Brain microvascular endothelial cell (primary cell): ENCODE measurements at regions not wholly inside any gene's neighbourhood (a gene's known extent, or its start where the extent isn't known, plus 50 kb on each side); places are given as distances from the start of the nearest gene placed in this dataset.

Experiments
- DNase-seq: peaks from one replicate; pipeline ENCODE4 v3.0.0-alpha.2; 2020
- H3K27ac ChIP-seq: fragments of 250-450 bp; sonication (Bioruptor Pico); 2 replicates; pipeline ENCODE4 v1.5.1; 2020; ENCODE audit warnings: mild to moderate bottlenecking, moderate library complexity
- H3K27me3 ChIP-seq: fragments of 250-450 bp; sonication (Bioruptor Pico); replicated peaks from 2 replicates; pipeline ENCODE4 v1.5.1; 2020; ENCODE audit warnings: mild to moderate bottlenecking
- H3K36me3 ChIP-seq: fragments of 250-450 bp; sonication (Bioruptor Pico); replicated peaks from 2 replicates; pipeline ENCODE4 v1.5.1; 2020; ENCODE audit warnings: mild to moderate bottlenecking
- H3K4me3 ChIP-seq: 2 replicates; pipeline ENCODE4 v1.5.1; 2011; ENCODE audit warnings: low read depth, mild to moderate bottlenecking, control low read depth, low read length, moderate library complexity
- in situ Hi-C: cut with HindIII; loops from 2 replicates; pipeline ENCODE4 v1.10.0; 2017; ENCODE audit warnings: low sequenced_read_pairs, low pct_ligation_motif_present
- TF ChIP-seq, protein P1 (sequence below): IDR thresholded peaks from 2 replicates; pipeline ENCODE4 v1.5.1; 2011; ENCODE audit warnings: low read depth, mild to moderate bottlenecking, moderate library complexity, low read length, control low read depth, inconsistent platforms; ENCODE audit errors: missing control alignments

DNA sequence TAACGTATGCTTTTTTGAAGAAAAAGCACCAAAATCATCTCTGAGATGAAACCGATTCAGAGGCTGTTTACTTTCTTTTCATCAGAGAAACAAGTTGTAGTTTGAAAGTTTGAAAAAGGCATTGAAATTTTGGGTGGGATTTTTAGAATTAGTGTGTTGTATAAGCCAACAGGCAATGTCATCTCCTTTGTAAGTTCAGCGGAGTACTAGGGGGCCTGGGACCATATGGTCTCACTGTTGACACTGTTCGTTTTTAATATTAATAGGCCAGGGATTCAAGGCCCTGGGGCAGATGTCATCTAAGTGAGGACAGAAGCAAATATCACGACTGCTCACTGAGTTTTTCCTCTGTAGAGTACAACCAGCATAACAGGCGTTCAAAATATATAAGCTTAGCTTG is 256.2 kb upstream of the RARB start:
- TF ChIP-seq, protein P1, sequence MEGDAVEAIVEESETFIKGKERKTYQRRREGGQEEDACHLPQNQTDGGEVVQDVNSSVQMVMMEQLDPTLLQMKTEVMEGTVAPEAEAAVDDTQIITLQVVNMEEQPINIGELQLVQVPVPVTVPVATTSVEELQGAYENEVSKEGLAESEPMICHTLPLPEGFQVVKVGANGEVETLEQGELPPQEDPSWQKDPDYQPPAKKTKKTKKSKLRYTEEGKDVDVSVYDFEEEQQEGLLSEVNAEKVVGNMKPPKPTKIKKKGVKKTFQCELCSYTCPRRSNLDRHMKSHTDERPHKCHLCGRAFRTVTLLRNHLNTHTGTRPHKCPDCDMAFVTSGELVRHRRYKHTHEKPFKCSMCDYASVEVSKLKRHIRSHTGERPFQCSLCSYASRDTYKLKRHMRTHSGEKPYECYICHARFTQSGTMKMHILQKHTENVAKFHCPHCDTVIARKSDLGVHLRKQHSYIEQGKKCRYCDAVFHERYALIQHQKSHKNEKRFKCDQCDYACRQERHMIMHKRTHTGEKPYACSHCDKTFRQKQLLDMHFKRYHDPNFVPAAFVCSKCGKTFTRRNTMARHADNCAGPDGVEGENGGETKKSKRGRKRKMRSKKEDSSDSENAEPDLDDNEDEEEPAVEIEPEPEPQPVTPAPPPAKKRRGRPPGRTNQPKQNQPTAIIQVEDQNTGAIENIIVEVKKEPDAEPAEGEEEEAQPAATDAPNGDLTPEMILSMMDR = no peak
- DNase-seq = no peak
- no peak overlapping the region for H3K27ac ChIP-seq
- no peaks in the 10 kb centered on the region for H3K27me3 ChIP-seq
- in situ Hi-C loops = no loop called here
- no peaks in the 10 kb centered on the region for H3K36me3 ChIP-seq
- no peak overlapping the region for H3K4me3 ChIP-seq

DNA sequence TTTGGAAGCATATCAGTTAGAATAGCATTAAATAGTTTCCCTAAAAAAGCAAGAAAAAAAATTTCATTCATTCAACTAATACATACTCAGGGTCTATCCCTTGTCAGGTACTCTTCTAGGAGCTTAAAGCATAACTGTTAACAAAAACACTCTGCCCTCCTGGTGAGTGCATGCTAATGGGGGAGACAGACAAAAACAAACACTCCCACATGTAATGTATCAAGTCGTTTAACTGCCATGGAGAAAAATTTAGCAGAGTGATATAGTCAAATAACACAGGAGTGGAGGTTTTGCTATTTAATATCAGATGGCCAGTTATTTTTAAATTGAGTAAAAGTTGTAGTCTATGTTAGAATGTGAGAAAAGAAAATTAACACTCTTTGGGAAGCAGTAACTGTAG is 254.5 kb upstream of the RARB start:
- in situ Hi-C loops = no loop called here
- Histone ChIP-seq H3K36me3 (no peaks in the 10 kb centered on the region), H3K27ac (no peak overlapping the region), H3K4me3 (no peak overlapping the region), H3K27me3 (no peaks in the 10 kb centered on the region)
- no peak for DNase-seq
- TF ChIP-seq, protein P1 = no peak

DNA sequence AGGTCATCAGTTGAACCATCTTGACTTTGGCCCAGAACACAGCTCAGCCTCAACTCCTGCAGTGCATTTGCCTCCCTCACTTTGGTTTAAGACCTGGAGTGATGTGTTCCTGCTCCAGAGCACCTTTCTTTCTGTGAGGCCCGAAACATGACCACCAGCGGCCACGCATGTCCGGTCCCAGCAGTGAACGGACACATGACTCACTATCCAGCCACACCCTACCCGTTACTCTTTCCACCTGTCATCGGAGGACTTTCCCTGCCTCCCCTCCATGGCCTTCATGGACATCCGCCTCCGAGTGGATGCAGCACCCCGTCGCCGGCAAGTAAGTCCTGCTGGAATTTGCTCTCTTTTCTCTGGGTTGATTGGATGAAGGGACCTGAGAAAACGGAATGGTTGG is 253.8 kb upstream of the RARB start:
- Histone ChIP-seq H3K27me3 (no peaks in the 10 kb centered on the region), H3K36me3 (no peaks in the 10 kb centered on the region), H3K4me3 (no peak overlapping the region), H3K27ac (no peak overlapping the region)
- TF ChIP-seq, protein P1 = no peak
- in situ Hi-C loops = no loop called here
- no peak for DNase-seq

DNA sequence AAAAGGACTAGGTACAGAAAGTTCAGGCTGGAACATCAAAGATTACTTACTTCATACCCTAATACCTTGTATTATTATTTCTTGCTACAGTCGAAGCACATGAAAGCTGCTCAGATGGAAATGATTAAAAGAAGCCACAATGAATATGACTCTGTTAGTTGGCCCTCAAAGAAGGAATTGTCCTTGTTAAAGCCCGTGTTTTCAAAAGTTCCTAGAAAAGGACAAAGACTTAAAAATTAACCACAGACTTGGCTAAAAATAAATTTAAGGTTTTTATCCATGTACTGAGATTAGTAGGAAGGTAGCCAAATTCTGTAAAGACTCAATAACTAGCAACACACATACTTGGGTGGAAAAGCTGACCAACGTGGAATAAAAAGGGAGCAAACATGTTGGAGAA is 251.0 kb upstream of the RARB start:
- DNase-seq = no peak
- no peak overlapping the region for H3K4me3 ChIP-seq
- H3K27me3 ChIP-seq = no peaks in the 10 kb centered on the region
- H3K27ac ChIP-seq = no peak overlapping the region
- TF ChIP-seq, protein P1 = no peak
- in situ Hi-C loops = no loop called here
- H3K36me3 ChIP-seq = no peaks in the 10 kb centered on the region

DNA sequence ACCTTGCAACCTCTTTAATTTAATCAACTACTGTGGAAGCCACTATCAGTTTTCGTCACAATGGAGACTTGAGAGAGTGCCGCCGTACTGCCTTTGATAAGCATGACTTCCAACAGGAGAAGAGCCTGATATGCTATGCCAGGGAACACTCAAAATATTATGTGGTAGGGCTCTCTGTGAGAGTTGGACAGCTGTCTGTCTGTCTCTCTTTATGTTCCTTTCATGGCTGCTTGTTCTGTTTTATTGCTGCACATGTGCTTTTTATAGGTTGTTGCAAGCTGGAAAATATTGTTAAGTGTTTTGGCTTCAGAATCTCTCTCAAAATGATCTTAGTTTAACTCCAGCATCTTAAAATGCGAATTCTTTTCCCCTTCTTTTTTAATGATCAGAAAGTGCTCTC is 249.4 kb upstream of the RARB start:
- Histone ChIP-seq H3K4me3 (no peak overlapping the region), H3K27me3 (no peaks in the 10 kb centered on the region), H3K27ac (no peak overlapping the region), H3K36me3 (no peaks in the 10 kb centered on the region)
- TF ChIP-seq, protein P1 = no peak
- no peak for DNase-seq
- in situ Hi-C loops = no loop called here

DNA sequence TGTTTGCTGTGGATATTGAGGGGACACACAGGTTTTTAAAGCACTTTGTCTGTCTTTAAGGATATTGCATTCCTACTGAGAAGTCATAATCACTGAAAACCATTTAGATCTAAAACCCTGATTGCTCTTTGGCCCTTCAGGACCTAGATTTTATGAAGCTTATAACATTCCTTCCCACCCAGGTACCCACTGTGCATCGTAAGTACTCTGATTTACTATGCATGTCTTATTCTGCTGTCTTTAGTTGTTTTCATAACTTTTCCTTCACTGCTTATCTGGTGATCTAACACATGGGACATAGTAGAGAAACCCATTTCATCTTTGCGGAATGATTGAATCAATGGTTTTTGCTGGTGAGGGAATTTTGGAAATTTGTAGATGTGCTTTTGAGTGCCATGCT is 247.0 kb upstream of the RARB start:
- in situ Hi-C loops = no loop called here
- no peaks in the 10 kb centered on the region for H3K27me3 ChIP-seq
- no peaks in the 10 kb centered on the region for H3K36me3 ChIP-seq
- TF ChIP-seq, protein P1 = no peak
- DNase-seq = no peak
- no peak overlapping the region for H3K4me3 ChIP-seq
- no peak overlapping the region for H3K27ac ChIP-seq
